ENCODE measurements at regions not wholly inside any gene's neighbourhood (a gene's known extent, or its start where the extent isn't known, plus 50 kb on each side); places are given as distances from the start of the nearest gene placed in this dataset.

- no peak for TF ChIP-seq CTCF (IDR thresholded peaks at IDR 0.05; ENCODE audit: low read depth, low read length, missing input control)
- TF ChIP-seq ATF3 (IDR thresholded peaks at IDR 0.05), result no peak
- TF ChIP-seq, protein P1, sequence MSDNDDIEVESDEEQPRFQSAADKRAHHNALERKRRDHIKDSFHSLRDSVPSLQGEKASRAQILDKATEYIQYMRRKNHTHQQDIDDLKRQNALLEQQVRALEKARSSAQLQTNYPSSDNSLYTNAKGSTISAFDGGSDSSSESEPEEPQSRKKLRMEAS (IDR thresholded peaks at IDR 0.05), result no peak
- no peak for TF ChIP-seq YY1 (IDR thresholded peaks at IDR 0.05)
- no peak for TF ChIP-seq TAF1 (conservative IDR thresholded peaks at IDR 0.05)
- TF ChIP-seq RAD21 (IDR thresholded peaks at IDR 0.05), result no peak
- no peak for TF ChIP-seq SP1 (IDR thresholded peaks at IDR 0.05)
- no peak for TF ChIP-seq EGR1 (IDR thresholded peaks at IDR 0.05; ENCODE audit: low read depth in 2 of 2)
- TF ChIP-seq, protein P2, sequence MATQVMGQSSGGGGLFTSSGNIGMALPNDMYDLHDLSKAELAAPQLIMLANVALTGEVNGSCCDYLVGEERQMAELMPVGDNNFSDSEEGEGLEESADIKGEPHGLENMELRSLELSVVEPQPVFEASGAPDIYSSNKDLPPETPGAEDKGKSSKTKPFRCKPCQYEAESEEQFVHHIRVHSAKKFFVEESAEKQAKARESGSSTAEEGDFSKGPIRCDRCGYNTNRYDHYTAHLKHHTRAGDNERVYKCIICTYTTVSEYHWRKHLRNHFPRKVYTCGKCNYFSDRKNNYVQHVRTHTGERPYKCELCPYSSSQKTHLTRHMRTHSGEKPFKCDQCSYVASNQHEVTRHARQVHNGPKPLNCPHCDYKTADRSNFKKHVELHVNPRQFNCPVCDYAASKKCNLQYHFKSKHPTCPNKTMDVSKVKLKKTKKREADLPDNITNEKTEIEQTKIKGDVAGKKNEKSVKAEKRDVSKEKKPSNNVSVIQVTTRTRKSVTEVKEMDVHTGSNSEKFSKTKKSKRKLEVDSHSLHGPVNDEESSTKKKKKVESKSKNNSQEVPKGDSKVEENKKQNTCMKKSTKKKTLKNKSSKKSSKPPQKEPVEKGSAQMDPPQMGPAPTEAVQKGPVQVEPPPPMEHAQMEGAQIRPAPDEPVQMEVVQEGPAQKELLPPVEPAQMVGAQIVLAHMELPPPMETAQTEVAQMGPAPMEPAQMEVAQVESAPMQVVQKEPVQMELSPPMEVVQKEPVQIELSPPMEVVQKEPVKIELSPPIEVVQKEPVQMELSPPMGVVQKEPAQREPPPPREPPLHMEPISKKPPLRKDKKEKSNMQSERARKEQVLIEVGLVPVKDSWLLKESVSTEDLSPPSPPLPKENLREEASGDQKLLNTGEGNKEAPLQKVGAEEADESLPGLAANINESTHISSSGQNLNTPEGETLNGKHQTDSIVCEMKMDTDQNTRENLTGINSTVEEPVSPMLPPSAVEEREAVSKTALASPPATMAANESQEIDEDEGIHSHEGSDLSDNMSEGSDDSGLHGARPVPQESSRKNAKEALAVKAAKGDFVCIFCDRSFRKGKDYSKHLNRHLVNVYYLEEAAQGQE (IDR thresholded peaks at IDR 0.05), result no peak
- no peak for TF ChIP-seq FOXA1 (IDR thresholded peaks at IDR 0.05)
Observed at GRCh38 chr7:136585954-136586670, 282.3 kb upstream of the CHRM2 start.

All from liver (tissue), 3 donors.